A549 (cell line): ENCODE measurements at regions not wholly inside any gene's neighbourhood (a gene's known extent, or its start where the extent isn't known, plus 50 kb on each side); places are given as distances from the start of the nearest gene placed in this dataset.

Source experiments
- ATAC-seq, 2 experiments: fragments of 200-7000 bp in 1 of 2; fragments of >200 bp in 1 of 2; cut with Nextera tagmentation in 1 of 2; cut with Tn5 transposase in 1 of 2; 3 replicates each; pipeline versions ENCODE4 v1.8.0 to v1.9.1; 2018 to 2020; ENCODE audit warnings: mild to moderate bottlenecking in 1 of 2, moderate library complexity in 1 of 2
- CTCF ChIA-PET: fragments of 300-600 bp; sonication (Branson Sonifier 250); formaldehyde crosslinking; extraction: SDS; loops from one replicate; lab custom pipeline; 2021; ENCODE audit warnings: antibody characterized with exemption, inconsistent platforms; lab: Yijun Ruan, JAX
- POLR2A ChIA-PET: fragments of 350-600 bp; formaldehyde crosslinking; extraction: SDS; loops from one replicate; lab custom pipeline; 2021; ENCODE audit warnings: antibody characterized with exemption, inconsistent platforms; lab: Yijun Ruan, JAX
- DNase-seq, 2 experiments: peaks; one replicate each; pipeline versions ENCODE4 v3.0.0 to v3.0.0-alpha.2; 2011 to 2016; ENCODE audit warnings: low read depth in 1 of 2, low spot score in 1 of 2
- FAIRE-seq: peaks from 2 replicates; lab custom pipeline; 2011; peaks lifted over from hg19 to GRCh38; lab: Jason Lieb, UNC
- H3K27ac ChIP-seq, 2 experiments: fragments of >200 bp; sonication (Bioruptor Twin); formaldehyde crosslinking; 3 replicates each; pipeline ENCODE4 v1.5.1; 2016 to 2017
- H3K4me1 ChIP-seq: fragments of >200 bp; sonication (Bioruptor Twin); formaldehyde crosslinking; 3 replicates; pipeline ENCODE4 v1.6.1; 2016
- H3K4me2 ChIP-seq: fragments of >200 bp; sonication (Bioruptor Twin); formaldehyde crosslinking; 3 replicates; pipeline ENCODE4 v1.6.1; 2016
- H3K4me3 ChIP-seq: fragments of >200 bp; sonication (Bioruptor Twin); formaldehyde crosslinking; 3 replicates; pipeline ENCODE4 v1.5.1; 2016
- H3K9me3 ChIP-seq: fragments of >200 bp; sonication (Bioruptor Twin); formaldehyde crosslinking; 3 replicates; pipeline ENCODE4 v1.6.1; 2016
- CBX2 ChIP-seq: fragments of 200-600 bp; sonication (generic); IDR thresholded peaks from 2 replicates; pipeline ENCODE4 v1.6.1; 2016; ENCODE audit warnings: low read depth, mild to moderate bottlenecking, borderline replicate concordance
- CHD2 ChIP-seq: fragments of 150-350 bp; IDR thresholded peaks from 2 replicates; pipeline ENCODE4 v1.6.1; 2014; ENCODE audit warnings: low read length; ENCODE audit not compliant: partially characterized antibody
- EHF ChIP-seq: fragments of 250-450 bp; sonication (Bioruptor Pico); IDR thresholded peaks from 2 replicates; pipeline ENCODE4 v1.5.0; 2020; ENCODE audit warnings: mild to moderate bottlenecking
- FOSB ChIP-seq: fragments of 250-450 bp; sonication (Bioruptor Pico); IDR thresholded peaks from 2 replicates; pipeline ENCODE4 v1.5.0; 2020; ENCODE audit warnings: mild to moderate bottlenecking, moderate library complexity
- FOSL2 ChIP-seq, 2 experiments: fragments of 450-650 bp in 1 of 2; fragments of >200 bp in 1 of 2; sonication (Bioruptor Twin) in 1 of 2; formaldehyde crosslinking; IDR thresholded peaks; 2 replicates each; pipeline versions ENCODE4 v1.5.0 to v1.6.1; 2016 to 2020; ENCODE audit warnings: mild to moderate bottlenecking in 1 of 2, moderate library complexity in 1 of 2
- FOXS1 ChIP-seq: fragments of 250-450 bp; sonication (Bioruptor Pico); IDR thresholded peaks from 2 replicates; pipeline ENCODE4 v1.5.0; 2020; ENCODE audit warnings: mild to moderate bottlenecking, moderate library complexity
- HOXA7 ChIP-seq: fragments of 250-450 bp; sonication (Bioruptor Pico); IDR thresholded peaks from 2 replicates; pipeline ENCODE4 v1.5.0; 2020; ENCODE audit warnings: mild to moderate bottlenecking, moderate library complexity
- JUNB ChIP-seq: fragments of >200 bp; sonication (Bioruptor Twin); formaldehyde crosslinking; IDR thresholded peaks from 2 replicates; pipeline ENCODE4 v1.6.1; 2016
- KDM5A ChIP-seq: fragments of 200-600 bp; sonication (generic); IDR thresholded peaks from 2 replicates; pipeline ENCODE4 v1.6.1; 2016; ENCODE audit warnings: antibody characterized with exemption, mild to moderate bottlenecking
- MAFK ChIP-seq: fragments of 450-650 bp; IDR thresholded peaks from 2 replicates; pipeline ENCODE4 v1.6.1; 2014; ENCODE audit not compliant: partially characterized antibody
- MYC ChIP-seq: IDR thresholded peaks from 2 replicates; pipeline ENCODE4 v1.6.1; 2012; ENCODE audit warnings: mild to moderate bottlenecking, inconsistent platforms, low read length, improper control_type of control experiment, borderline replicate concordance
- NPAS2 ChIP-seq: fragments of 250-450 bp; sonication (Bioruptor Pico); IDR thresholded peaks from 2 replicates; pipeline ENCODE4 v1.8.0; 2022; ENCODE audit warnings: mild to moderate bottlenecking, moderate library complexity, borderline replicate concordance
- POLR2A ChIP-seq: IDR thresholded peaks from 2 replicates; pipeline ENCODE4 v1.6.1; 2012; ENCODE audit warnings: mild to moderate bottlenecking, low read length
- POLR2AphosphoS2 ChIP-seq: conservative IDR thresholded peaks from 2 replicates; pipeline ENCODE4 v1.6.1; 2012; ENCODE audit warnings: low read length, improper control_type of control experiment, inconsistent platforms
- RARB ChIP-seq: fragments of 250-450 bp; sonication (Bioruptor Pico); IDR thresholded peaks from 2 replicates; pipeline ENCODE4 v1.8.0; 2021; ENCODE audit warnings: mild to moderate bottlenecking, moderate library complexity
- RFX5 ChIP-seq: fragments of 450-650 bp; IDR thresholded peaks from 2 replicates; pipeline ENCODE4 v1.7.1; 2014; ENCODE audit warnings: antibody characterized with exemption, mild to moderate bottlenecking, moderate library complexity
- RNF2 ChIP-seq: fragments of 200-600 bp; sonication (generic); IDR thresholded peaks from 2 replicates; pipeline ENCODE4 v1.6.1; 2016; ENCODE audit warnings: low read depth, mild to moderate bottlenecking, antibody characterized with exemption, moderate library complexity, borderline replicate concordance
- SMC3 ChIP-seq: fragments of >200 bp; sonication (Bioruptor Twin); formaldehyde crosslinking; IDR thresholded peaks from 3 replicates; pipeline ENCODE4 v1.6.1; 2018; ENCODE audit warnings: inconsistent platforms
- SREBF2 ChIP-seq: fragments of 450-650 bp; IDR thresholded peaks from 2 replicates; pipeline ENCODE4 v1.6.1; 2014; ENCODE audit warnings: mild to moderate bottlenecking, moderate library complexity
- TFCP2L1 ChIP-seq: fragments of 250-450 bp; sonication (Bioruptor Pico); IDR thresholded peaks from 2 replicates; pipeline ENCODE4 v1.5.0; 2021; ENCODE audit warnings: mild to moderate bottlenecking
- ZC3H11A ChIP-seq: fragments of 450-650 bp; IDR thresholded peaks from 2 replicates; pipeline ENCODE4 v1.6.1; 2014; ENCODE audit warnings: antibody characterized with exemption, mild to moderate bottlenecking
- WGBS: methylation state at CpG from one replicate; pipeline ENCODE4 v1.1.6; 2017; ENCODE audit errors: missing lambda C conversion rate; 5-methylcytosine and 5-hydroxymethylcytosine counted together
- TF ChIP-seq, protein P1 (sequence below): IDR thresholded peaks from 2 replicates; pipeline ENCODE4 v1.6.1; 2012
- TF ChIP-seq, protein P2 (sequence below): IDR thresholded peaks from 2 replicates; pipeline ENCODE4 v1.6.1; 2012
- TF ChIP-seq, protein P3 (sequence below): fragments of >200 bp; sonication (Bioruptor Twin); formaldehyde crosslinking; IDR thresholded peaks from 3 replicates; pipeline ENCODE4 v1.5.1; 2016
- TF ChIP-seq, protein P4 (sequence below): fragments of >200 bp; sonication (Bioruptor Twin); formaldehyde crosslinking; IDR thresholded peaks from 3 replicates; pipeline ENCODE4 v1.6.1; 2016

DNA sequence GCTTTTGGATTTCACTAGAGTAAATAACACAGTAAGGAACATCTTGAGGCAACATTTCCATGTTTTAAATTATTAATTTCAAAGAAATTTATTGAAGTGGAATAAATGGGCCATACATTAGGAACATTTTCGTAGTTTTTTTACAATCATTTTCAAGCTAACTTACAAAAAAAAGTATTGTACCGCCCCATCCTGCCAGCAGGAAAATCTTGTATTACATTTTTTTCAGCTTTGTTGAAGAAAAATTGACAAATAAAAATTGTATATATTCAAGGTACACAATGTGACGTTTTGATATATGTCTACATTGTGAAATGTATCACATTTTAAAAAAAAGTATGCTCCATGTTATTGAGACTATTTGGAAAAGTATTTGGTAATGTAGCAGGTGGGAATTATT is 1001.9 kb upstream of the NR2F2 start (continued):
- TF ChIP-seq CBX2 = no peak
- TF ChIP-seq, all 56 proteins: peak for 0

DNA sequence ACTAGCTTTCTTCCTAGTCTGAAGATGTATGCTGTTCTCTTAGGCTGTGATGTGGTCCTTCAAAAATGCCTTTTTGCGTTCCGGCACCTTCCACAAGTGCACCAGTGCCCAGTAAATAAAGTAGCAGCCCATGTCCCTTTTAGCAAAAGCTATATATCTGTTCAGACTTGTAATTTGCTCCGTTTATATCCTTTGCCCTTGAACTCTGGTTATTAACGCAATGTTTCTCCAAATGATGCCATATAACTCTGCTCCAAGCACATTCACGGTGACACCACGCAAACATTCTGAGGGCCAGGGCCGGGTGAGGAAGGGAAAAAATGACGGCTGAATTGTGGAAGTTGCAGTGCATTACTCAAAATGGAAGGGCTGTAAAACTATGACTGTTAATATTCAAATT is 1001.1 kb upstream of the NR2F2 start:
- whole genome bisulfite sequencing = 56% methylated on average over 8 of the region's 8 CpGs
- TF ChIP-seq POLR2A (no peak), RNF2 (no peak), MAFK (no peak), EHF (CRISPR knock-in tag) (no peak), RFX5 (no peak), HOXA7 (CRISPR knock-in tag) (no peak), NPAS2 (CRISPR knock-in tag) (no peak), SMC3 (no peak), MYC (no peak), RARB (no peak), FOSB (no peak)
- TF ChIP-seq, protein P1, sequence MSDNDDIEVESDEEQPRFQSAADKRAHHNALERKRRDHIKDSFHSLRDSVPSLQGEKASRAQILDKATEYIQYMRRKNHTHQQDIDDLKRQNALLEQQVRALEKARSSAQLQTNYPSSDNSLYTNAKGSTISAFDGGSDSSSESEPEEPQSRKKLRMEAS = no peak
- POLR2A ChIA-PET = no interaction called here
- H3K27ac ChIP-seq = no peak overlapping the region
- no peak overlapping the region for H3K4me2 ChIP-seq
- no peaks in the 10 kb centered on the region for H3K4me1 ChIP-seq
- no peak for DNase-seq
- H3K9me3 ChIP-seq = no peaks in the 10 kb centered on the region
- no peak for ATAC-seq
- FAIRE-seq = no peak
- no peak overlapping the region for H3K4me3 ChIP-seq
- CTCF ChIA-PET = no interaction called here

DNA sequence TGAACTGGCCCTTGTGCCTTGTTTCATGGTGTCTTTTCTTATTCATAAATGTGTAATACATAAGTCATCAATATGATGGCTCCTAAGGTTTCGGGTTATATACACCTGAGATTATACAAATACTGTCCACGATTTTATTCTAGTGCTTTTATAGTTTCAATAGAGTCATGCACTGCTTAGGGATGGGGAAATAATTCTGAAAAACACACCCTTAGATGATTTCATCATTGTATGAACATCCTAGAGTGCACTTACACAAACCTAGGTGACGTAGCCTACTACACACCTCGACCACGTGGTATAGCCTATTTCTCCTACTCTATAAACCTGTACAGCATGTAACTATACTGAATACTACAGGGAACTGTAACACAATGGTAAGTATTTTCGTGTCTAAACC is 988.8 kb upstream of the NR2F2 start:
- CTCF ChIA-PET = no interaction called here
- H3K4me1 ChIP-seq = no peaks in the 10 kb centered on the region
- H3K9me3 ChIP-seq = no peaks in the 10 kb centered on the region
- no peak for DNase-seq
- H3K27ac ChIP-seq = no peak overlapping the region
- WGBS = 14% methylated on average over 6 of the region's 6 CpGs
- no peak overlapping the region for H3K4me2 ChIP-seq
- no peak for FAIRE-seq
- POLR2A ChIA-PET = no interaction called here
- no peak for ATAC-seq
- no peak overlapping the region for H3K4me3 ChIP-seq
- TF ChIP-seq JUNB = no peak
- TF ChIP-seq, protein P2, sequence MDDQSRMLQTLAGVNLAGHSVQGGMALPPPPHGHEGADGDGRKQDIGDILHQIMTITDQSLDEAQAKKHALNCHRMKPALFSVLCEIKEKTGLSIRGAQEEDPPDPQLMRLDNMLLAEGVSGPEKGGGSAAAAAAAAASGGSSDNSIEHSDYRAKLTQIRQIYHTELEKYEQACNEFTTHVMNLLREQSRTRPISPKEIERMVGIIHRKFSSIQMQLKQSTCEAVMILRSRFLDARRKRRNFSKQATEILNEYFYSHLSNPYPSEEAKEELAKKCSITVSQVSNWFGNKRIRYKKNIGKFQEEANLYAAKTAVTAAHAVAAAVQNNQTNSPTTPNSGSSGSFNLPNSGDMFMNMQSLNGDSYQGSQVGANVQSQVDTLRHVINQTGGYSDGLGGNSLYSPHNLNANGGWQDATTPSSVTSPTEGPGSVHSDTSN = no peak
- TF ChIP-seq ZC3H11A = no peak
- no peak for TF ChIP-seq FOSL2 (IDR thresholded peaks at IDR 0.05)
- no peak for TF ChIP-seq FOSL2 (CRISPR knock-in tag; IDR thresholded peaks at IDR 0.05)
- no peak for TF ChIP-seq KDM5A
- TF ChIP-seq POLR2AphosphoS2 = no peak
- no peak for TF ChIP-seq HOXA7 (CRISPR knock-in tag)
- no peak for TF ChIP-seq CHD2
- TF ChIP-seq SMC3 = no peak
- no peak for TF ChIP-seq TFCP2L1
- TF ChIP-seq FOXS1 (CRISPR knock-in tag) = no peak
- TF ChIP-seq, all 56 proteins: peak for 0

DNA sequence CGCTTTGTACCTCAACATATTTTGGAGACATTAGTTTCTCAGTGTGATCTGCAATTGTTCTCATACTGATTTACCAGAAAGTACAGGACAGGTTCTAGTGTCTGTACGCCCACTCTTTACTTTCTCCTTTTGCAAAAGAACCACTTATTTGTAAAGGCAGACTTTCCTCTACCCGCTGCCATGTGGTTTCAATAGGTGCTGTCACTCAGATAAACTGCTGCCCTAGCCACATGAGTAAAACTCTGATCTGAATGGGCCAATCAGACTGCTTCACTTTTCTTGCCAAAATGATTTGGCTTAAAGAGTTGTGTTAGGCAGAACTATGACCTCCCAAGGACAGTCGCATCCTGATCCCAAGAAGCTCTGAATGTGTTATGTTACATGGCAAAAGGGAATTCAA is 984.6 kb upstream of the NR2F2 start:
- H3K4me3 ChIP-seq = no peak overlapping the region
- ATAC-seq (no peak), FAIRE-seq (no peak), DNase-seq (no peak)
- H3K4me2 ChIP-seq = no peak overlapping the region
- H3K27ac ChIP-seq = no peak overlapping the region
- no peaks in the 10 kb centered on the region for H3K4me1 ChIP-seq
- POLR2A ChIA-PET = no interaction called here
- CTCF ChIA-PET = interaction anchor here (0.8 kb wide), 1 partner anchor 1180 kb away, joined by 3 read pairs; no protein-coding TSS in a partner anchor
- 19% methylated on average over 4 of the region's 4 CpGs for WGBS
- TF ChIP-seq NPAS2 (CRISPR knock-in tag) (no peak), HOXA7 (CRISPR knock-in tag) (no peak), SREBF2 (no peak)
- TF ChIP-seq, protein P3, sequence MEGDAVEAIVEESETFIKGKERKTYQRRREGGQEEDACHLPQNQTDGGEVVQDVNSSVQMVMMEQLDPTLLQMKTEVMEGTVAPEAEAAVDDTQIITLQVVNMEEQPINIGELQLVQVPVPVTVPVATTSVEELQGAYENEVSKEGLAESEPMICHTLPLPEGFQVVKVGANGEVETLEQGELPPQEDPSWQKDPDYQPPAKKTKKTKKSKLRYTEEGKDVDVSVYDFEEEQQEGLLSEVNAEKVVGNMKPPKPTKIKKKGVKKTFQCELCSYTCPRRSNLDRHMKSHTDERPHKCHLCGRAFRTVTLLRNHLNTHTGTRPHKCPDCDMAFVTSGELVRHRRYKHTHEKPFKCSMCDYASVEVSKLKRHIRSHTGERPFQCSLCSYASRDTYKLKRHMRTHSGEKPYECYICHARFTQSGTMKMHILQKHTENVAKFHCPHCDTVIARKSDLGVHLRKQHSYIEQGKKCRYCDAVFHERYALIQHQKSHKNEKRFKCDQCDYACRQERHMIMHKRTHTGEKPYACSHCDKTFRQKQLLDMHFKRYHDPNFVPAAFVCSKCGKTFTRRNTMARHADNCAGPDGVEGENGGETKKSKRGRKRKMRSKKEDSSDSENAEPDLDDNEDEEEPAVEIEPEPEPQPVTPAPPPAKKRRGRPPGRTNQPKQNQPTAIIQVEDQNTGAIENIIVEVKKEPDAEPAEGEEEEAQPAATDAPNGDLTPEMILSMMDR = no peak
- TF ChIP-seq, protein P4, sequence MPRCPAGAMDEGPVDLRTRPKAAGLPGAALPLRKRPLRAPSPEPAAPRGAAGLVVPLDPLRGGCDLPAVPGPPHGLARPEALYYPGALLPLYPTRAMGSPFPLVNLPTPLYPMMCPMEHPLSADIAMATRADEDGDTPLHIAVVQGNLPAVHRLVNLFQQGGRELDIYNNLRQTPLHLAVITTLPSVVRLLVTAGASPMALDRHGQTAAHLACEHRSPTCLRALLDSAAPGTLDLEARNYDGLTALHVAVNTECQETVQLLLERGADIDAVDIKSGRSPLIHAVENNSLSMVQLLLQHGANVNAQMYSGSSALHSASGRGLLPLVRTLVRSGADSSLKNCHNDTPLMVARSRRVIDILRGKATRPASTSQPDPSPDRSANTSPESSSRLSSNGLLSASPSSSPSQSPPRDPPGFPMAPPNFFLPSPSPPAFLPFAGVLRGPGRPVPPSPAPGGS = no peak
- H3K9me3 ChIP-seq = no peaks in the 10 kb centered on the region
